Keratinocyte (primary cell): ENCODE measurements at regions not wholly inside any gene's neighbourhood (a gene's known extent, or its start where the extent isn't known, plus 50 kb on each side); places are given as distances from the start of the nearest gene placed in this dataset.
"Not testable (repeated sequence)": the region's sequence is repeated elsewhere in the genome, so short reads cannot be mapped to it uniquely, and the experiment has no call there.

Experiments
- DNase-seq: peaks from one replicate; pipeline ENCODE4 v3.0.0-alpha.2; 2011; ENCODE audit warnings: low read depth, missing footprints, low spot score
- FAIRE-seq: peaks from 2 replicates; lab custom pipeline; 2011; peaks lifted over from hg19 to GRCh38; lab: Jason Lieb, UNC
- H2AFZ ChIP-seq: 2 replicates; pipeline ENCODE4 v1.6.0; 2012; ENCODE audit warnings: low read length, control low read depth, inconsistent platforms; ENCODE audit not compliant: control insufficient read depth
- H3K27ac ChIP-seq: 2 replicates; pipeline ENCODE4 v1.5.1; 2011; ENCODE audit warnings: low read length; ENCODE audit not compliant: control insufficient read depth, insufficient read depth
- H3K27me3 ChIP-seq: 3 replicates; pipeline ENCODE4 v1.6.0; 2011; ENCODE audit warnings: low read length; ENCODE audit not compliant: control insufficient read depth, insufficient read depth; ENCODE audit errors: extremely low read depth
- H3K36me3 ChIP-seq, 2 experiments: 2 replicates in 1 of 2; 3 replicates in 1 of 2; pipeline ENCODE4 v1.5.1; 2011; ENCODE audit warnings: low read length in 2 of 2, mild to moderate bottlenecking in 1 of 2; ENCODE audit not compliant: control insufficient read depth in 2 of 2, insufficient read depth in 2 of 2; ENCODE audit errors: extremely low read depth in 1 of 2
- H3K4me1 ChIP-seq: 3 replicates; pipeline ENCODE4 v1.5.1; 2011; ENCODE audit warnings: low read length; ENCODE audit not compliant: control insufficient read depth, insufficient read depth; ENCODE audit errors: extremely low read depth
- H3K4me2 ChIP-seq: 3 replicates; pipeline ENCODE4 v1.6.0; 2011; ENCODE audit warnings: low read depth, low read length; ENCODE audit not compliant: control insufficient read depth, insufficient read depth; ENCODE audit errors: extremely low read depth
- H3K4me3 ChIP-seq, 3 experiments: fragments of 200-600 bp in 1 of 3; sonication (generic) in 1 of 3; 2 replicates in 2 of 3; 3 replicates in 1 of 3; pipeline ENCODE4 v1.5.1; 2011 to 2016; ENCODE audit warnings: low read length in 3 of 3, mild to moderate bottlenecking in 3 of 3, control low read depth in 2 of 3, inconsistent platforms in 1 of 3, low read depth in 1 of 3, mixed read lengths in 1 of 3, mixed run types in 1 of 3, moderate library complexity in 1 of 3; ENCODE audit not compliant: control insufficient read depth in 2 of 3, insufficient read depth in 2 of 3; ENCODE audit errors: extremely low read depth in 1 of 3
- H3K79me2 ChIP-seq: 2 replicates; pipeline ENCODE4 v1.6.0; 2012; ENCODE audit warnings: low read length; ENCODE audit not compliant: control insufficient read depth, insufficient read depth
- H3K9ac ChIP-seq: 3 replicates; pipeline ENCODE4 v1.6.0; 2011; ENCODE audit warnings: low read length; ENCODE audit not compliant: control insufficient read depth, insufficient read depth; ENCODE audit errors: extremely low read depth
- H3K9me1 ChIP-seq: 3 replicates; pipeline ENCODE4 v1.6.0; 2011; ENCODE audit warnings: low read length; ENCODE audit not compliant: control insufficient read depth, insufficient read depth; ENCODE audit errors: extremely low read depth
- H3K9me3 ChIP-seq: 2 replicates; pipeline ENCODE4 v1.5.1; 2012; ENCODE audit warnings: low read depth, low read length; ENCODE audit not compliant: control insufficient read depth
- H4K20me1 ChIP-seq: 3 replicates; pipeline ENCODE4 v1.6.0; 2011; ENCODE audit warnings: low read length; ENCODE audit not compliant: control insufficient read depth, insufficient read depth; ENCODE audit errors: extremely low read depth
- CTCF ChIP-seq, 3 experiments: IDR thresholded peaks in 1 of 3; conservative IDR thresholded peaks in 1 of 3; optimal IDR thresholded peaks in 1 of 3; 2 replicates in 2 of 3; 3 replicates in 1 of 3; pipeline versions ENCODE3 to v1.5.1; 2011; ENCODE audit warnings: low read length in 3 of 3, mild to moderate bottlenecking in 3 of 3, moderate library complexity in 2 of 3, control low read depth in 1 of 3, inconsistent platforms in 1 of 3; ENCODE audit not compliant: insufficient read depth in 2 of 3; ENCODE audit errors: extremely low read depth in 1 of 3
- EZH2 ChIP-seq: IDR thresholded peaks from one replicate; pipeline ENCODE4 v1.6.1; 2012; ENCODE audit warnings: inconsistent platforms, mild to moderate bottlenecking, low read length, moderate library complexity
- dilution Hi-C: fragments of 300-500 bp; cut with MboI; formaldehyde crosslinking; loops from one replicate; pipeline ENCODE4 v1.7.0; 2020; ENCODE audit warnings: low sequenced_read_pairs; ENCODE audit not compliant: extremely low pct_ligation_motif_present

DNA sequence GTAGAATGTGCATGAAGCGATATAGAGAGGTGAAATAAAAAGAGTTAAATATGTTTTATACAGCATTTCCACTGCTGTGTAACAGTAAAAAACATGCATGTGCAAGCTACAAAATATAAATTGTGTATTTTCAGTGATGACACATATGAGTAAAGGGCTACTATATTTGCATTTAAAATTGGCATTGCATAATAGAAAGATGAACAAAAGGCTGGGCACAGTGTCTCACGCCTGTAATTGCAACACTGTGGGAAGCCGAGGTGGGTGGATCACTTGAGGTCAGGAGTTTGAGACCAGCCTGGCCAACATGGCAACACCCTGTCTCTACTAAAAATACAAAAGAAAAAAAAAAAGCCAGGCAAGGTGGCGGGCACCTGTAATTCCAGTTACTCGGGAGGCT, 79.8 kb upstream of the CCDC71L start:
- TF ChIP-seq CTCF (optimal IDR thresholded peaks at IDR 0.05 in 1 of 3, IDR thresholded peaks at IDR 0.05 in 1 of 3, conservative IDR thresholded peaks at IDR 0.05 in 1 of 3; ENCODE audit: extremely low read depth in 1 of 3, insufficient read depth in 2 of 3, low read length in 3 of 3): no peak
- TF ChIP-seq EZH2: no peak
- Histone ChIP-seq H3K9ac (no peak overlapping the region), H3K4me2 (no peak overlapping the region), H3K4me3 (no peak overlapping the region), H3K9me3 (no peaks in the 10 kb centered on the region), H3K36me3 (no peaks in the 10 kb centered on the region), H3K9me1 (no peaks in the 10 kb centered on the region), H3K79me2 (no peaks in the 10 kb centered on the region), H2AFZ (no peak overlapping the region), H3K27me3 (no peaks in the 10 kb centered on the region), H3K4me1 (peaks cover 9% of the 10 kb centered on the region), H4K20me1 (no peaks in the 10 kb centered on the region), H3K27ac (no peak overlapping the region)
- no peak for FAIRE-seq
- no peak for DNase-seq
- dilution Hi-C loops: no loop called here

DNA sequence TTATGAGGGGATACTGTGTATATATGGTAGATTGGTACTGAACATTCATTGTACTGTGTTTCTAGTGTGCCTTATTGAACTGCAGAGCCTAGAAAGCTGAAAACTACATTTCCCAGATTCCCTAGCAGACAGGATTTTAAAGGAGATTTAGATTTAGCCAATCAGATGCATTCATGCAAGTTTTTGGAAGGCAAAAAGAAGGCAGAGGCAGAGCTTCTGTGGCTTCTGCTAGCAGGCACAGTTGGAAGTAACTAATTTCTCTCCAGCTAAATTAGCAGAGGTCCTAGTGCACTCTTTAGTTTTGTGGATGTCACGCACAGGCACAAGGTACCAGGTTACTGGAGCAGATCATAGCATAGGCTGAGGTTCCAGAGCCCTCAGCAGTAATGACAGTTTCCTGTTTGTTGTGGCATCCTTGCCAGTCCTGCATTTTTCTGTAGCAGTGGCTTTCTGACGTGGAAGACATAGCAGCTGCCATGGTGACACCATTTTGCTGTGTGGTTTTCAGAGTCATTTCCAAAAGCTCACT, 83.7 kb upstream of the CCDC71L start:
- Histone ChIP-seq H2AFZ (no peak overlapping the region), H3K4me1 (no peaks in the 10 kb centered on the region), H3K79me2 (no peaks in the 10 kb centered on the region), H3K4me2 (no peak overlapping the region), H4K20me1 (no peaks in the 10 kb centered on the region), H3K4me3 (no peak overlapping the region), H3K27ac (no peak overlapping the region), H3K27me3 (no peaks in the 10 kb centered on the region), H3K9ac (no peak overlapping the region), H3K36me3 (no peaks in the 10 kb centered on the region), H3K9me1 (no peaks in the 10 kb centered on the region), H3K9me3 (no peaks in the 10 kb centered on the region)
- dilution Hi-C loops: no loop called here
- no peak for TF ChIP-seq CTCF (optimal IDR thresholded peaks at IDR 0.05 in 1 of 3, IDR thresholded peaks at IDR 0.05 in 1 of 3, conservative IDR thresholded peaks at IDR 0.05 in 1 of 3; ENCODE audit: extremely low read depth in 1 of 3, insufficient read depth in 2 of 3, low read length in 3 of 3)
- no peak for TF ChIP-seq EZH2
- DNase-seq: no peak
- no peak for FAIRE-seq

DNA sequence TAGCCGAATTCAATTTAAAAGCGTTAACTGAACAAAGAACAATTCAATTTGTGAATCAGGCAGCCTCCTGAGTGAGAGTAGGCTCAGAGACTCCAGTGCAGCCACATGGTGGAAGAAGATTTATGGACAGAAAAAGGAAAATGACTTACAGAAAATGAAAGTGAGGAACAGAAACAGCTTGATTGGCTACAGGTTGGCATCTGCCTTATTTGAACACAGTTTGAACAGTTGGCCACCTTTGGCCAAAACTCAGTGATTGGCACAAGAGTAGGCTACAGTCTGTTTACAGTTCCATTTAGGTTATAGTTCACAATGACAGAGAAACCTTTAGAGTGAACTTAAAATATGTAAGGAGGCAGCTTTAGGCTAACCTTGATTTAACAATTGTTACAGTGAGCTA, 86.3 kb upstream of the CCDC71L start:
- H3K27ac ChIP-seq, dilution Hi-C loops, H3K9me3 ChIP-seq, H3K9me1 ChIP-seq, H3K4me1 ChIP-seq, H3K4me3 ChIP-seq, H3K27me3 ChIP-seq, H3K4me2 ChIP-seq, H2AFZ ChIP-seq, FAIRE-seq, H3K36me3 ChIP-seq, H3K9ac ChIP-seq, DNase-seq, H3K79me2 ChIP-seq, H4K20me1 ChIP-seq: not testable (repeated sequence)
